Activated CD4-positive, alpha-beta T cell treated with anti-CD3 and anti-CD28 coated beads, Interleukin-2, amount 50 U/mL, for 24 hours (primary cell): ENCODE measurements at regions not wholly inside any gene's neighbourhood (a gene's known extent, or its start where the extent isn't known, plus 50 kb on each side); places are given as distances from the start of the nearest gene placed in this dataset.

ENCODE experiments used
- DNase-seq, 2 donors: peaks; one replicate each; pipeline ENCODE4 v3.0.0-alpha.2; 2020; ENCODE audit warnings: low read depth in 1 of 2, low spot score in 1 of 2

GRCh38 chr3:66673293-66673692 lies 172.5 kb upstream of the LRIG1 start:
- DNase-seq: no peak

- DNase-seq: no peak
Observed at GRCh38 chr3:66675366-66675765, 174.5 kb upstream of the LRIG1 start.

- DNase-seq: no peak
Observed at GRCh38 chr3:66692042-66692765, 191.4 kb upstream of the LRIG1 start.

GRCh38 chr3:66692766-66693150 lies 191.9 kb upstream of the LRIG1 start:
- no peak for DNase-seq

- no peak for DNase-seq
Observed at GRCh38 chr3:66693461-66694031, 192.7 kb upstream of the LRIG1 start.

GRCh38 chr3:66702126-66702525 lies 201.3 kb upstream of the LRIG1 start:
- no peak for DNase-seq

GRCh38 chr3:66703501-66703900 lies 202.7 kb upstream of the LRIG1 start:
- DNase-seq: no peak

- no peak for DNase-seq
Observed at GRCh38 chr3:66705076-66705475, 204.3 kb upstream of the LRIG1 start.

- DNase-seq: no peak
Observed at GRCh38 chr3:66706890-66707289, 206.1 kb upstream of the LRIG1 start.

GRCh38 chr3:66709532-66709931 lies 208.7 kb upstream of the LRIG1 start:
- no peak for DNase-seq

GRCh38 chr3:66712210-66712609 lies 211.4 kb upstream of the LRIG1 start:
- DNase-seq: no peak

- no peak for DNase-seq
Observed at GRCh38 chr3:66713921-66714320, 213.1 kb upstream of the LRIG1 start.

- no peak for DNase-seq
Observed at GRCh38 chr3:66715806-66716205, 215.0 kb upstream of the LRIG1 start.

- no peak for DNase-seq
Observed at GRCh38 chr3:66717806-66718205, 217.0 kb upstream of the LRIG1 start.

GRCh38 chr3:66719796-66720356 lies 219.1 kb upstream of the LRIG1 start:
- no peak for DNase-seq

GRCh38 chr3:66720508-66720907 lies 219.7 kb upstream of the LRIG1 start:
- no peak for DNase-seq

- DNase-seq: no peak
Observed at GRCh38 chr3:66722675-66723074, 221.9 kb upstream of the LRIG1 start.

- no peak for DNase-seq
Observed at GRCh38 chr3:66723231-66723630, 222.4 kb upstream of the LRIG1 start.

GRCh38 chr3:66729687-66730393 lies 229.0 kb upstream of the LRIG1 start:
- no peak for DNase-seq

GRCh38 chr3:66738625-66739365 lies 238.0 kb upstream of the LRIG1 start:
- DNase-seq: no peak

- no peak for DNase-seq
Observed at GRCh38 chr3:66740260-66740659, 239.4 kb upstream of the LRIG1 start.
